NB4 (cell line): ENCODE measurements at regions not wholly inside any gene's neighbourhood (a gene's known extent, or its start where the extent isn't known, plus 50 kb on each side); places are given as distances from the start of the nearest gene placed in this dataset.

ENCODE experiments used
- MYC ChIP-seq: IDR thresholded peaks from 2 replicates; pipeline ENCODE4 v1.6.1; 2011; ENCODE audit warnings: low read depth, low read length
- POLR2A ChIP-seq: IDR thresholded peaks from 2 replicates; pipeline ENCODE4 v1.6.1; 2011; ENCODE audit warnings: mild to moderate bottlenecking; ENCODE audit not compliant: insufficient read length; ENCODE audit errors: extremely low read depth
- TF ChIP-seq, protein P1 (sequence below): IDR thresholded peaks from one replicate; pipeline ENCODE4 v1.5.1; 2012; ENCODE audit warnings: low read depth, low read length
- TF ChIP-seq, protein P2 (sequence below): IDR thresholded peaks from 2 replicates; pipeline ENCODE4 v1.6.1; 2011; ENCODE audit warnings: low read depth, low read length

DNA sequence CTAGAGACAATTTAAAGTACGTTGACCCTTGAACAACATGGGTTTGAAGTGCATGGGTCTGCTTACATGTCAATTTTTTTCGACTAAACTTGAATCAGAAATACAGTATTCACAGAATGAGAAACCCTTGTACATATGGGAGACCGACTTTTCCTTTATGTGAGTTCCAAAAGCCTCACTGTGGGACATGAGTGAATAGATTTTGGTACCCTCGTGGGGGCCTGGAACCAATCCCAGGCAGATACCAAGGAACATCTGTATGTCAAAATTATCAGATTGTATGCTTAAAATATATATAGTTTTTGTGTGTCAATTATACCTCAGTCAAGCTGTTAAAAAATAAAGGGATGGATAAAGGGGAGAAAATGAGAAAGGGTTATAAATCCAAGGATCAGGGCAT is 78.7 kb upstream of the MAN2A1 start:
- no peak for TF ChIP-seq MYC
- TF ChIP-seq, protein P1, sequence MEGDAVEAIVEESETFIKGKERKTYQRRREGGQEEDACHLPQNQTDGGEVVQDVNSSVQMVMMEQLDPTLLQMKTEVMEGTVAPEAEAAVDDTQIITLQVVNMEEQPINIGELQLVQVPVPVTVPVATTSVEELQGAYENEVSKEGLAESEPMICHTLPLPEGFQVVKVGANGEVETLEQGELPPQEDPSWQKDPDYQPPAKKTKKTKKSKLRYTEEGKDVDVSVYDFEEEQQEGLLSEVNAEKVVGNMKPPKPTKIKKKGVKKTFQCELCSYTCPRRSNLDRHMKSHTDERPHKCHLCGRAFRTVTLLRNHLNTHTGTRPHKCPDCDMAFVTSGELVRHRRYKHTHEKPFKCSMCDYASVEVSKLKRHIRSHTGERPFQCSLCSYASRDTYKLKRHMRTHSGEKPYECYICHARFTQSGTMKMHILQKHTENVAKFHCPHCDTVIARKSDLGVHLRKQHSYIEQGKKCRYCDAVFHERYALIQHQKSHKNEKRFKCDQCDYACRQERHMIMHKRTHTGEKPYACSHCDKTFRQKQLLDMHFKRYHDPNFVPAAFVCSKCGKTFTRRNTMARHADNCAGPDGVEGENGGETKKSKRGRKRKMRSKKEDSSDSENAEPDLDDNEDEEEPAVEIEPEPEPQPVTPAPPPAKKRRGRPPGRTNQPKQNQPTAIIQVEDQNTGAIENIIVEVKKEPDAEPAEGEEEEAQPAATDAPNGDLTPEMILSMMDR: no peak
- TF ChIP-seq, protein P2, sequence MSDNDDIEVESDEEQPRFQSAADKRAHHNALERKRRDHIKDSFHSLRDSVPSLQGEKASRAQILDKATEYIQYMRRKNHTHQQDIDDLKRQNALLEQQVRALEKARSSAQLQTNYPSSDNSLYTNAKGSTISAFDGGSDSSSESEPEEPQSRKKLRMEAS: no peak
- no peak for TF ChIP-seq POLR2A
